Activated T-cell treated with anti-CD3 and anti-CD28 coated beads, Interleukin-2, amount 50 U/mL, for 4 hours (primary cell): ENCODE measurements at regions not wholly inside any gene's neighbourhood (a gene's known extent, or its start where the extent isn't known, plus 50 kb on each side); places are given as distances from the start of the nearest gene placed in this dataset.

ENCODE experiments used
- ATAC-seq, 2 donors: fragments of 200-7000 bp; cut with Tn5 transposase; one replicate each; pipeline ENCODE4 v1.10.0; 2021
- DNase-seq: peaks from one replicate; pipeline ENCODE4 v3.0.0-alpha.2; 2020
- H3K27me3 Mint-ChIP-seq: one replicate; pipeline ENCODE4 v1.8.0; 2021; ENCODE audit warnings: low read depth, mixed read lengths
- H3K36me3 Mint-ChIP-seq: one replicate; pipeline ENCODE4 v1.8.0; 2022; ENCODE audit warnings: mixed read lengths; ENCODE audit not compliant: insufficient read depth
- H3K4me1 Mint-ChIP-seq: one replicate; pipeline ENCODE4 v1.8.0; 2021; ENCODE audit warnings: low read depth, mixed read lengths
- H3K4me3 Mint-ChIP-seq: one replicate; pipeline ENCODE4 v1.8.0; 2021; ENCODE audit warnings: mild to moderate bottlenecking, moderate library complexity, mixed read lengths
- H3K9me3 Mint-ChIP-seq: one replicate; pipeline ENCODE4 v1.8.0; 2021; ENCODE audit warnings: mixed read lengths

DNA sequence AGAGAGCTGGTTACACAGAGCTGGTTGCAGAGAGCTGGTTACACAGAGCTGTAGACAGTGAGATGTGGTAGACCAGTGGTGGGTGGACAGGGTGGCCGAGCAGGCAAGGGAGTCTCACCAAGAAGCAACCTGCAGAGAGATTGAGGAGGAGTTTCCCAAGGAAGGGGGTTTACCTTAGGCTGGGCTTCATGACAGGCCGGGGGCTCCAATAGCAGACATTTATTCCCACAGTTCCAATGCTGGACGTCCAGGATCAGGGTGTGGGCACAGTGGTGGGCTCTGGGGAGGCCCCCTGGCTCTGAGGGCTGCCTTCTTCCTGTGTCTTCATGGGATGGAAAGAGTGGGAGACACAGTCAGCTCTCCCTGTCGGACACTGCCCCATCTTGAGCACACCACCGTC is 386.9 kb upstream of the IRX4 start:
- no peak overlapping the region for H3K4me3 Mint-ChIP-seq
- no peak for DNase-seq
- ATAC-seq = no peak

DNA sequence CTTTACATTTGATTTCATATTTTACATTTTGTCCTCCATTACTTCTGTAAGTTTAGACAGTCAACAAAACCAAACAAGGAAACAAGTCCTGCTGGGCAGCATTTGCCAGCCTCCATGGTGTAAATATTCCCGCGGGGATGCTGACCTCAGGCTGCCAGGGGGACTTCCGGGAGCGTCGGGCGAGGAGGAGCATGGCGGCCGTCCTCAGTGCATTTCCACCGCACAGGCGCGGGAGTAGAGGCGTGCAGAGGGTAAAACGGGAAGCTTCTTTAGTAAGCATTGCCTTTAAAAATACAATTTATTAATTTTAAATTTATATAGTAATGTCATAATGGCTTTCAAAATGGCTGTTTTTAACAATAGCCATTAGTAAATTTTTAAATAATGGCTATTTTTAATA is 385.3 kb upstream of the IRX4 start:
- no peak for ATAC-seq
- no peaks in the 10 kb centered on the region for H3K36me3 Mint-ChIP-seq
- no peaks in the 10 kb centered on the region for H3K27me3 Mint-ChIP-seq
- H3K4me1 Mint-ChIP-seq = no peaks in the 10 kb centered on the region
- DNase-seq = no peak
- no peaks in the 10 kb centered on the region for H3K9me3 Mint-ChIP-seq
- H3K4me3 Mint-ChIP-seq = no peak overlapping the region

More for the DNA sequence above, 386.9 kb upstream of the IRX4 start:
- Mint-ChIP-seq H3K36me3 (no peaks in the 10 kb centered on the region), H3K4me1 (no peaks in the 10 kb centered on the region), H3K27me3 (no peaks in the 10 kb centered on the region), H3K9me3 (no peaks in the 10 kb centered on the region)

DNA sequence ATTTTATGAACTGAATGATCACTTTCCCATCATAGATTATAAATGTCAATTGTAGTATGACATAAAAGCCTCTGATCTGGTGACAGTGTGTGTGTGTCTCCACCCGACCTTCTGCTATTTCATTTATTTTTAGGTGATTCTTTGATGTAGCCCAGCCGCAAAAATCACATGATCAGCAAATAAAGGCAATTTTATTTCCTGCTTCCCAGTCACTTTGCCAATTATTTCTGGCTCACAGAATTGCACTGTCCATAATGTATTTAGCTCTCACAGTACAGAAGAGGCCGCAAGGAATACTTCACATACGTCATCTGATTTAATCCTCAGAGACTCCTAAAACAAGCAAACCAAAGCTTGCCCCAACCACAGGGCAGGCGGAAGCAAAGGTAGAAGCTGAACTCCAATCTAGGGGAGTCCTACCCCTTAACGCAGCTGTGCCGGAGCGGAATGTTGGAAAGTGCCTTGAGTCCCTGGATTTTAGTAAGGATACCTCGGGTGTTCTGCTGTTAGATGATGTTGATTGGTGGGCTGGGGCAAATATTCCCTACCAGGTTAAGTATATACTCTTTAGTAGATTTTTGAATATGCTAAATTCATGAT is 384.0 kb upstream of the IRX4 start:
- no peaks in the 10 kb centered on the region for H3K36me3 Mint-ChIP-seq
- DNase-seq (no peak), ATAC-seq (no peak)
- no peaks in the 10 kb centered on the region for H3K9me3 Mint-ChIP-seq
- H3K4me1 Mint-ChIP-seq = no peaks in the 10 kb centered on the region
- H3K4me3 Mint-ChIP-seq = no peak overlapping the region
- H3K27me3 Mint-ChIP-seq = no peaks in the 10 kb centered on the region

DNA sequence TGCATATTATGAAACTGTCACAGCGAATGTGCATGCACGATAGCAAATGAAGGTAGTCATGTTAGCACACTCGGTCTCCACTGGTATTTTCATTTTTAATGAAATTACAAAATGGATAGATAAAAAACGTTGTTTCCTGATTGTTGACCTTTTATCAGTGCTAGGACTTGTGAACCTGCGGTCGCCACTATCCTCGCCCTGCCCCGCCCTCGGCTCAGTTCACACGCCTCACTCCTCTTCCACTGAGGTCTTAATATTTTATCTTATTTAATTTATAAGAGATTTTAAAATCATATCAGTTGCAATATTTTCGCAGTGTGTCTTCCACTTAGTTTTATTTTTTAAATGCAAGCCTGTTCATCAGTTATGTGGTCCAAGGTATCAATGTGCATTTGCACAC is 382.6 kb upstream of the IRX4 start:
- H3K4me3 Mint-ChIP-seq = no peak overlapping the region
- DNase-seq = no peak

DNA sequence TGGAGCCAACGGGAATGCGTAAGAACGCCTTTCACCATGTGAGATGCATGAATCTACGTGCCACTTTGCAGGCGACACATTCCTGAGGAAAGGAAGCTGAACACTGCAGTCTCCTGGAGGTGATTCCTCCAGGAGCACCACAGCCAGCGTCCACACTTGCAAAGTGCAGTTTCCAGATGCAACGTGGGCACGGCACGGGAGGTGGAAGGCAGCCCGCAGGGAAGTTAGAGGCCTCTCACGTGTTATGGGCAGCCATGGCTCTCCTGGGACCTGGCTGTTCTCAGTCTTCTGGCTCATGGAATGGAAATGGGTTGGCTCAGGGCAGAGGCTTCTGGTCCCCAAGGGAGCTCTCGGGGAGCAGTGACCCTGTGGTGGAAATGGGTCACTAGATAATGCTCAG is 381.0 kb upstream of the IRX4 start:
- no peak overlapping the region for H3K4me3 Mint-ChIP-seq
- no peak for ATAC-seq
- H3K9me3 Mint-ChIP-seq = no peaks in the 10 kb centered on the region
- no peaks in the 10 kb centered on the region for H3K4me1 Mint-ChIP-seq
- H3K27me3 Mint-ChIP-seq = no peaks in the 10 kb centered on the region
- DNase-seq = no peak
- no peaks in the 10 kb centered on the region for H3K36me3 Mint-ChIP-seq

More for the DNA sequence above, 382.6 kb upstream of the IRX4 start:
- H3K9me3 Mint-ChIP-seq = no peaks in the 10 kb centered on the region
- H3K4me1 Mint-ChIP-seq = no peaks in the 10 kb centered on the region
- no peak for ATAC-seq
- H3K27me3 Mint-ChIP-seq = no peaks in the 10 kb centered on the region
- H3K36me3 Mint-ChIP-seq = no peaks in the 10 kb centered on the region

DNA sequence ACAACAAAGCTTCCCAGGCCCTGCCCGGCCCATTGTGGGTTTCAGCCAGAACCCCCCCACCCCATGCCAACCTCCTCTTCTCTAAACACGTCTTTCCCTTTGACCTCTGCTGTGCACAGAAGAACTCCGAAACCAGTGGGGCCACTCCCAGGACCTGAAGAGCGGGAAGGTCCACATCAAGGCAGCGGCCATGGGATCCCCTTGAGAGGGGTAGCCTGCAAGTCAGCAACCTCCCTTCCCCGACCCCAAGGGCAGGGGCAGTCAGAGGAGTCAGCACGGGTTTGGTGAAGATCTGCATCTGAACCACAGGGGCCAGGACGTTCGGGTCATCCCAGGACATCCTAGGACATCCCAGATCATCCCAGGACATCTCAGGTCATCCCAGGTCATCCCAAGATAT is 379.9 kb upstream of the IRX4 start:
- Mint-ChIP-seq H3K36me3 (no peaks in the 10 kb centered on the region), H3K4me3 (no peak overlapping the region), H3K27me3 (no peaks in the 10 kb centered on the region), H3K9me3 (no peaks in the 10 kb centered on the region), H3K4me1 (no peaks in the 10 kb centered on the region)
- DNase-seq (no peak), ATAC-seq (no peak)

DNA sequence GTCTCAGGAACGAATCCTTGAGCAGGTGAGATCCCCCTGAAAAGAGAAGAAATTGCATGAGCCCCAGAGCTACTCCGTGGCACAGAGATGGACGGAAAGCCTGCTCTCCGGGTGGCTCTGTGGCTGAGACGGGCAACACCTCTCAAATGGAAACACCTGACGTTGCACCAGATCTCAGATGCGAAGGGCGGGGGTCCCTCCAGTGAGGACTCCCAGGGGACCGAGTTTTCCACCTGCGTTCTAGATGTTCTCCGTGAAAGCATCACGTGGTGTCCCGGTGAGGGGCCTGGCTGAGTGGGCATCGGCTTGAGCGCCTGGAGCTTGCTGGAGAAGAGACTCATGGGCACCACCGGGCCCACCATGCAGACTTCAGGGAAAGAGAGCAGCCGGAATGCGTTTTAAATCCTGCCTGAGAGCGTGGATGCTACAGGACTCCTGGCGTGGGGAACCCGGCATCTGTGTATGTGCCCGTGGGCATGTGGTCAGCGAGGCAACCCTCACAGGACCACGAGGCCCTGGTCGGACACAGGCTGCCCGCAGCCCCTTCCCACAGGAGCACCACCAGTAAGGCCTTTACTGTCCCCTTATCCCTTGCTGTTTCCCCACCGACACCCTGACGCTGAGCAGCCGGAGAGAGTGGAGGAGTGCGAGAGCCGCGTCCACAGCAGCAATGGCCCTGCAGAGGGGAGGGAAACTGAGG is 378.4 kb upstream of the IRX4 start:
- DNase-seq (no peak), ATAC-seq (no peak)
- Mint-ChIP-seq H3K4me3 (no peak overlapping the region), H3K36me3 (no peaks in the 10 kb centered on the region), H3K9me3 (no peaks in the 10 kb centered on the region), H3K4me1 (no peaks in the 10 kb centered on the region), H3K27me3 (no peaks in the 10 kb centered on the region)

DNA sequence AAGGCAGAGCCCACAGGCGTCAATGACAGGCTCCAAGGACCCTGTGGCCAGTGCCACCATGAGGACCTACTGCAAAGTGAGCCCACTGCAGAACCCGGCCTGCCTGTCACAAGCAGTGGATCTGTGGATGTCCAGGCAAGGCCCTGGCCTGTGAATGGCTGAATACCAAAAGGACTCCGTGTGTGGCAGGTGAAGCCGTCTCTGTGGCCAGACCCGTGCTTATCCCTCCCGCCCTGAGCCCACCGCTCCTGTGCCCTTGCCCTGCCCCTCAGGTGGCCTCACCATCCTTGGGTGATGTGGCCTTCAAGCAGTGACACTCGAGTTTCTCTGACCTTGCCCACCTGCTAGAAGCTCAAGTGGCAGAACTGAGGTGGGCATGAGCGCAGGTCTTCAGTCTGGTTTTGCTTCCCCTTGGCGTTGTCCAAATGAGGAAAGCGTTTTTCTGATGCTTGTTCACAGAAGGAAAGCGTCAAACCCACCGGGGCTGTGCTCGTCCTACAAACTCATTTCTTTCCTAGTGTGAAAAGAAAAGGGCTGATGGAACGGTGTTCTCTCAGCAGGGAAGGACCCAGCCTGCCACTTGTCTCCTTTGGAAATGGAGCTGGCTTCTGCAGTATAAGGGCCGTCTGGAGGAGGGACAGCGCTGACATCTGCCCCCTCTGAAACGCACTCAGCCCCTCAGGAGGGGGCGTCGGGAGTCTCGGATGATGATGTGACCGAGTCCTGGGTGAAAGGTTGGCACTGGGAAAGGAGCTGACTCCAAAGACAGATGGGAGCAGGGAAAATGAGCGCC is 377.7 kb upstream of the IRX4 start:
- DNase-seq (no peak), ATAC-seq (no peak)
- H3K27me3 Mint-ChIP-seq = no peaks in the 10 kb centered on the region
- no peaks in the 10 kb centered on the region for H3K4me1 Mint-ChIP-seq
- no peak overlapping the region for H3K4me3 Mint-ChIP-seq
- no peaks in the 10 kb centered on the region for H3K9me3 Mint-ChIP-seq
- no peaks in the 10 kb centered on the region for H3K36me3 Mint-ChIP-seq

DNA sequence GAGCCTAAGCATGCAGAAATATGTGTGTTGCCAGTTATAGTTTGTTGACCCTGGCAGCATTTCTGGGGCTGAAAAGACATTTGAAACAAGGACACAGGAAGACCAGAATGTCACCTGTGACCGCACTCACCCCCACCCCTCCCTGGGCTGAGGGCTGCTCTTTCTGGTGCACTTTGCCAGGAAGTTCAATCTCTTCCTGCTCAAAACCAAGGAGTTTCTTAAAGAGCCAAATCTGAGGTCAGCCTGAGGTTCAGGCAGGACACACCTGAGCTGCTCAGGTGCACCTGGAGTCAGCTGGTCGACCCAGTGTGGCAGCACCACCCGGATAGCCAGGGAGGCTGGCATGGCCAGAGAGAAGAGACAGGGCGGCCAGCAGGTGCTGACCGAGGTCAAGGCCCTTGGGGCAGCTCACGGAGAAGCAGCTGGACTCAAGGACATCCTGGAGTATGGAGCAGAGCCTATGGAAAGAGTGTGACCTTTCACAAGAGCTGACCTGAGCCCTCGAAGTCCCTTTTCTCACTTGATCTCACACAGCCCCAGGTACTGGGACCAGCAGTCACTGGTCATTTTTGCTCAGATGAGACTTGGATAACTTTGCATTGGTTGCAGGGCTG is 376.9 kb upstream of the IRX4 start:
- DNase-seq (no peak), ATAC-seq (no peak)
- Mint-ChIP-seq H3K4me3 (no peak overlapping the region), H3K36me3 (no peaks in the 10 kb centered on the region), H3K9me3 (no peaks in the 10 kb centered on the region), H3K27me3 (no peaks in the 10 kb centered on the region), H3K4me1 (no peaks in the 10 kb centered on the region)

DNA sequence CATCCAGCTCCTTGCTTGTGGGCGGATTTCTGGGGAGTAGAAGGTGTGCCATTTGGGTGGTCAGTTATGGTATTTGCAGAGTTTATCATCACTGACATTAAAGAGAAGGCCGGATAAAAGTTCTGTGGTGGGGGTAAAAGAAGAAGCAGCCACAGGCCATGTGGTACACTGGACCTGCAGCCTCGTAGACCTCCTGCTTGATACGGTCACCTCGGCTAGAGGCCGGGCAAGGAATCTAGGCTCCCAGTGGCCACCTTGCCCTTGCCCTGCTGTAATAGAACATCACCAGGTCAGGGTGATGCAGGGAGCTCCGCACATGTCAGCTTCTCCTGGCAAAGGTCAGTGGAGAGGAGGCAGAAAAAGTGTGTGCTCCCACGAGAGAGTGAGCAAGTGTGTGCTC is 376.1 kb upstream of the IRX4 start:
- H3K36me3 Mint-ChIP-seq = no peaks in the 10 kb centered on the region
- no peak for ATAC-seq
- no peaks in the 10 kb centered on the region for H3K9me3 Mint-ChIP-seq
- peaks cover 2% of the 10 kb centered on the region for H3K4me1 Mint-ChIP-seq
- H3K4me3 Mint-ChIP-seq = no peak overlapping the region
- no peak for DNase-seq
- no peaks in the 10 kb centered on the region for H3K27me3 Mint-ChIP-seq

DNA sequence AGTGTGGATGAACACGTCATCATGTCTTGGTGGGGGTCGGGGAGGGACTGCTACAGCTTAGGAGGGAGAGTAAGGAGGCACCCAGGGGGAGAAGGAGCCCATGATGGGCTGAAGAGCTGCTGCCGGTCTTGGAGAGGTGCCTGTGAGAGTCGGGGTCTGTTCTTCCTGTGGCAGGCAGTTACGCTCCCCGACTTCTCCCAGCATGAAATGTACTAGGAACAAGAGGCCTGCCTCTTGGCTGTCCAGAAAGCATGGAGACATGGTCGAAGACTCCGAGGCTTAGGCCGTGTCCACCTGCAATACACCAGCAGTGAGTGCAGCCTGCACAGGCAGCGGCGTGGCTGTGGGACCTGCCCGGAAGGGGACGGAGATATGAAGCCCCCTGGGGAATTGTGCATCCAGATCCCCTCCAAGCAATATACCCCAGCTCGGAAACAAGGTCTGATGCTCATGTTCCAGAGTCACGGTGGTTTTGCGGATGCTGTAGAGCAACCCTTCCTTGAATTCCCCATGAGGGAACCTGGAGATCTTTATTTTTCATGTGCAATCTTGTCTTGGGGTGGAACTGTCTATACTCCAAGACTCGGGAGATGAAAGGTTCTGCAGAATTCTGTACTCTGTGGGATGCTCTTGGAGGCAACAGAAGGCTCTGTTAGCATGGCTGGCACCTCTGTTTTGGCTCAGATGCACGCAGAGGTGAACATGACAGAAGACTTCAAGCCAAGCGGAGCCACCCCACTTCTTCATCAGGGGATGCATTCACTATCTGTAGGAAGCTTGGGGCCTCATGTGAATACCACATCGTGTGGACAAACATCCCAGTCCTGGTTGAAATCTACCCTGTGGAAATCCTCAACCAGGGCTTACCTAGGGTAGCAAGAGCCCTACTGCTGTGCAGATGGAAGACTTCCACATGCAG is 374.9 kb upstream of the IRX4 start:
- no peak for ATAC-seq
- Mint-ChIP-seq H3K4me1 (peaks cover 2% of the 10 kb centered on the region), H3K36me3 (no peaks in the 10 kb centered on the region), H3K9me3 (no peaks in the 10 kb centered on the region), H3K27me3 (peaks cover under 1% of the 10 kb centered on the region), H3K4me3 (no peak overlapping the region)
- no peak for DNase-seq

DNA sequence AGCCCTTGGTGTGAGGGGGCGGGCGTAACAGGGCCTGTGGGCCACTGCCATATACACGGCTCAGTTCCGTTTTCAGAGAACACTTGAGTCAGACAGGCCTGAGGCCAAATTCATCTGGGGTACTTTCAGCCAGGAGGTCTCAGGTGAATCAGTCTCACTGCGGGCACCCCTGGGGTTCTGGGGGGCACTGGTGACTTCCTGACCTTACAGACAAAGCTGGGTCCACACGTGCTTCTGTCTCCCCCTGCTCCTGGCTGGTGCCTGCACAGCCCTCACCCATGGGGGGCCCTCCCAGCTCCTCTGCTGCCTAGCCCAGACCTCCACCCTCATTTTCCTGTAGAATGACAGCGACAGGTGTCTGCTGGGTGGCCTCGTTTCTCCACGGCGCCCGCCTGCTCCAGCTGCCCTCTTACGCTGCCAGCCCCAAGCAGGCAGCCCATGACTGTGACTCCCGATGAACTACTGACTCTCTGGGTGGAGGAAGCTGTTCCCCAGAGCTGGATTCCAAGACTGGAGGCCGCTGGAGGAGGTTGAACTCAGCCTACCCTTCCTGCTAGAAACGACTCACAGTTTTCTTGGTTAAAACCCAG is 374.1 kb upstream of the IRX4 start:
- Mint-ChIP-seq H3K36me3 (no peaks in the 10 kb centered on the region), H3K4me1 (peaks cover 2% of the 10 kb centered on the region), H3K4me3 (no peak overlapping the region), H3K9me3 (no peaks in the 10 kb centered on the region), H3K27me3 (peaks cover 3% of the 10 kb centered on the region)
- DNase-seq = no peak
- ATAC-seq = no peak

DNA sequence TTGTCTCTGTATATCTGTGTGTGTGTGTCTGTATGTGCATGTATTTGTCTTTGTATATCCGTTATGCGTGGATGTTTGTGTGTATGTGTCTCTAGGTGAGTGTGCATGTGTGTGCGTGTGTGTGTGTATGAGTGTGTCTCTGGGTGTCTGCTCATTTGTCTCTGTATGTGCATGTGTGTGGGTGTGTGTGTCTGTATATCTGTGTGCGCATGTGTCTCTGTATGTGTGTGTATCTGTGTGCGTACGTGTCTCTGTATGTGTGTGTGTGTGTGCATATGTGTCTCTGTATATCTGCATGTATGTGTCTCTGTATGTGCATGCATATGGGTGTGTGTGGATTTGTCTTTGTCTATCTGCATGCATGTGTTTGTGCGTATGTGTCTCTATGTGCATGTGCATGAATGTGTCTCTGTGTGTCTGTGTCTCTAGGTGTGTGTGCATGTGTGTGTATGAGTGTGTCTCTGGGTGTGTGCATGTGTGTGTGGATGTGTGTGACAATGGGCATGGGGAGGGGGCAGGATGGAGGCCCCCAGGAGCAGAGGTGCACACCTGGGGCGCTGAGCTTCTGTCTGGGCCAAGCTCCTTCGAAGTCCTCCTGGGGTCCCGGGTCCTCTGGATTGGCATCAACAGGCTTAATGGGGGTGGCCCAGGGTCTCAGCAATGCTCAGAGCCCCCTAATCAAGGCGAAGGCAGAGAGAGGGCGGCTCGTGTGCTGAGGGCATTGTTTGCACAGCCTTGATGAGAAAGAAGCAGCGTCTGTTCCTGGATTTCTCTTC is 373.4 kb upstream of the IRX4 start:
- ATAC-seq (no peak), DNase-seq (no peak)
- no peaks in the 10 kb centered on the region for H3K36me3 Mint-ChIP-seq
- no peak overlapping the region for H3K4me3 Mint-ChIP-seq
- H3K9me3 Mint-ChIP-seq = no peaks in the 10 kb centered on the region
- H3K27me3 Mint-ChIP-seq = peaks cover 3% of the 10 kb centered on the region
- H3K4me1 Mint-ChIP-seq = peaks cover 2% of the 10 kb centered on the region
